DMS153 treated with DMSO at 0.1 percent for 48 hours (cell line): ENCODE measurements at regions not wholly inside any gene's neighbourhood (a gene's known extent, or its start where the extent isn't known, plus 50 kb on each side); places are given as distances from the start of the nearest gene placed in this dataset.
"Not testable (repeated sequence)": the region's sequence is repeated elsewhere in the genome, so short reads cannot be mapped to it uniquely, and the experiment has no call there.

Experiments used
- DNase-seq: peaks from one replicate; lab custom pipeline; 2025; ENCODE audit not compliant: unreplicated experiment; lab: John Stamatoyannopoulos, UW

- no peak for DNase-seq
Observed at GRCh38 chr15:81939604-81940440, 106.0 kb downstream of the MEX3B start.

GRCh38 chr15:81937189-81937588 is 108.6 kb downstream of the MEX3B start:
- no peak for DNase-seq

GRCh38 chr15:81930582-81931369 is 115.0 kb downstream of the MEX3B start:
- DNase-seq, result no peak

GRCh38 chr15:81929557-81929956 is 116.3 kb downstream of the MEX3B start:
- no peak for DNase-seq

GRCh38 chr15:81926981-81927380 is 118.8 kb downstream of the MEX3B start:
- DNase-seq, result no peak

GRCh38 chr15:81924729-81925128 is 121.1 kb downstream of the MEX3B start:
- DNase-seq, result no peak

- DNase-seq, result no peak
Observed at GRCh38 chr15:81923561-81924350, 122.1 kb downstream of the MEX3B start.

- DNase-seq, result no peak
Observed at GRCh38 chr15:81922143-81922542, 123.7 kb downstream of the MEX3B start.

- DNase-seq, result no peak
Observed at GRCh38 chr15:81921163-81921562, 124.7 kb downstream of the MEX3B start.

- DNase-seq, result not testable (repeated sequence)
Observed at GRCh38 chr15:81918767-81919166, 127.1 kb downstream of the MEX3B start.

- no peak for DNase-seq
Observed at GRCh38 chr15:81916451-81916850, 129.4 kb downstream of the MEX3B start.

GRCh38 chr15:81915990-81916389 is 129.8 kb downstream of the MEX3B start:
- no peak for DNase-seq

GRCh38 chr15:81914734-81915256 is 131.0 kb downstream of the MEX3B start:
- DNase-seq, result peak; percentile 38

- DNase-seq, result no peak
Observed at GRCh38 chr15:81914333-81914732, 131.5 kb downstream of the MEX3B start.

- no peak for DNase-seq
Observed at GRCh38 chr15:81911022-81911971, 134.5 kb downstream of the MEX3B start.

- DNase-seq, result no peak
Observed at GRCh38 chr15:81910355-81911021, 135.3 kb downstream of the MEX3B start.

GRCh38 chr15:81909011-81909358 is 136.8 kb downstream of the MEX3B start:
- no peak for DNase-seq

- no peak for DNase-seq
Observed at GRCh38 chr15:81908111-81908510, 137.7 kb downstream of the MEX3B start.

- DNase-seq, result no peak
Observed at GRCh38 chr15:81907521-81907920, 138.3 kb downstream of the MEX3B start.

- DNase-seq, result no peak
Observed at GRCh38 chr15:81905889-81906288, 139.9 kb downstream of the MEX3B start.
